ENCODE measurements at regions not wholly inside any gene's neighbourhood (a gene's known extent, or its start where the extent isn't known, plus 50 kb on each side); places are given as distances from the start of the nearest gene placed in this dataset.

- Mint-ChIP-seq H3K27ac (no peak overlapping the region), H3K9me3 (peaks cover 6% of the 10 kb centered on the region), H3K27me3 (ENCODE audit: low read depth) (no peaks in the 10 kb centered on the region), H3K4me1 (no peaks in the 10 kb centered on the region), H3K36me3 (ENCODE audit: low read depth) (no peaks in the 10 kb centered on the region), H3K4me3 (no peak overlapping the region)
- TF ChIP-seq, protein P1, sequence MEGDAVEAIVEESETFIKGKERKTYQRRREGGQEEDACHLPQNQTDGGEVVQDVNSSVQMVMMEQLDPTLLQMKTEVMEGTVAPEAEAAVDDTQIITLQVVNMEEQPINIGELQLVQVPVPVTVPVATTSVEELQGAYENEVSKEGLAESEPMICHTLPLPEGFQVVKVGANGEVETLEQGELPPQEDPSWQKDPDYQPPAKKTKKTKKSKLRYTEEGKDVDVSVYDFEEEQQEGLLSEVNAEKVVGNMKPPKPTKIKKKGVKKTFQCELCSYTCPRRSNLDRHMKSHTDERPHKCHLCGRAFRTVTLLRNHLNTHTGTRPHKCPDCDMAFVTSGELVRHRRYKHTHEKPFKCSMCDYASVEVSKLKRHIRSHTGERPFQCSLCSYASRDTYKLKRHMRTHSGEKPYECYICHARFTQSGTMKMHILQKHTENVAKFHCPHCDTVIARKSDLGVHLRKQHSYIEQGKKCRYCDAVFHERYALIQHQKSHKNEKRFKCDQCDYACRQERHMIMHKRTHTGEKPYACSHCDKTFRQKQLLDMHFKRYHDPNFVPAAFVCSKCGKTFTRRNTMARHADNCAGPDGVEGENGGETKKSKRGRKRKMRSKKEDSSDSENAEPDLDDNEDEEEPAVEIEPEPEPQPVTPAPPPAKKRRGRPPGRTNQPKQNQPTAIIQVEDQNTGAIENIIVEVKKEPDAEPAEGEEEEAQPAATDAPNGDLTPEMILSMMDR (IDR thresholded peaks at IDR 0.05; ENCODE audit: unreplicated experiment in 3 of 3) = no peak
These were observed 1074.7 kb downstream of the PCDH18 start for GRCh38 chr4:136457577-136457976.

- no peak overlapping the region for H3K4me3 Mint-ChIP-seq
- H3K4me1 Mint-ChIP-seq = no peaks in the 10 kb centered on the region
- H3K9me3 Mint-ChIP-seq = peaks cover 6% of the 10 kb centered on the region
- H3K36me3 Mint-ChIP-seq (ENCODE audit: low read depth) = no peaks in the 10 kb centered on the region
- no peak overlapping the region for H3K27ac Mint-ChIP-seq
- no peaks in the 10 kb centered on the region for H3K27me3 Mint-ChIP-seq (ENCODE audit: low read depth)
- TF ChIP-seq, protein P1 (IDR thresholded peaks at IDR 0.05; ENCODE audit: unreplicated experiment in 3 of 3) = no peak
These were observed 1075.3 kb downstream of the PCDH18 start for GRCh38 chr4:136457004-136457403.

GRCh38 chr4:136443006-136443405 lies 1089.3 kb downstream of the PCDH18 start:
- no peaks in the 10 kb centered on the region for H3K36me3 Mint-ChIP-seq (ENCODE audit: low read depth)
- no peaks in the 10 kb centered on the region for H3K9me3 Mint-ChIP-seq
- no peaks in the 10 kb centered on the region for H3K27me3 Mint-ChIP-seq (ENCODE audit: low read depth)
- no peak overlapping the region for H3K27ac Mint-ChIP-seq
- TF ChIP-seq, protein P1 (IDR thresholded peaks at IDR 0.05; ENCODE audit: unreplicated experiment in 3 of 3) = no peak
- no peaks in the 10 kb centered on the region for H3K4me1 Mint-ChIP-seq
- no peak overlapping the region for H3K4me3 Mint-ChIP-seq

DNA sequence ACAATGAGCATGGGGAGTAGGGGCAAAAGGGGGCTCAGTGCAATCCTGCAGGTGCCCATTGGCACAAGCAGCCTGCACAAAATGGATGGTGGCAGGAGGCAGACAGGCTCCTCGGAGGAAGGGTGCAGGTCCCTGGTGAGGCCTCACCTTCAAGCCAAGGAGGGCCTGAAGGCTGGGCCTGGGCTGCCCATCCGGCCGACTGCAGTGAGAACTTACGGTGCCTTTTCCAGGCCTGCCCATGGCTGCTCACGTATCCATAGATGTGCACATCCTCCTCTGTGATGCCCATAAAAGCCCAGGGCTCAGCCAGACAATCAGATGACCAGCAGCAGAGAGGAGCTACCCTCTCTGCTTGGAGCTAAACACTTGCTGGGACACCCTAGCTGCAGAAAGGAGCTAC lies 1089.8 kb downstream of the PCDH18 start:
- Mint-ChIP-seq H3K4me1 (no peaks in the 10 kb centered on the region), H3K9me3 (no peaks in the 10 kb centered on the region), H3K4me3 (no peak overlapping the region), H3K27ac (no peak overlapping the region), H3K36me3 (ENCODE audit: low read depth) (no peaks in the 10 kb centered on the region), H3K27me3 (ENCODE audit: low read depth) (no peaks in the 10 kb centered on the region)
- TF ChIP-seq, protein P1 (IDR thresholded peaks at IDR 0.05; ENCODE audit: unreplicated experiment in 3 of 3) = no peak

DNA sequence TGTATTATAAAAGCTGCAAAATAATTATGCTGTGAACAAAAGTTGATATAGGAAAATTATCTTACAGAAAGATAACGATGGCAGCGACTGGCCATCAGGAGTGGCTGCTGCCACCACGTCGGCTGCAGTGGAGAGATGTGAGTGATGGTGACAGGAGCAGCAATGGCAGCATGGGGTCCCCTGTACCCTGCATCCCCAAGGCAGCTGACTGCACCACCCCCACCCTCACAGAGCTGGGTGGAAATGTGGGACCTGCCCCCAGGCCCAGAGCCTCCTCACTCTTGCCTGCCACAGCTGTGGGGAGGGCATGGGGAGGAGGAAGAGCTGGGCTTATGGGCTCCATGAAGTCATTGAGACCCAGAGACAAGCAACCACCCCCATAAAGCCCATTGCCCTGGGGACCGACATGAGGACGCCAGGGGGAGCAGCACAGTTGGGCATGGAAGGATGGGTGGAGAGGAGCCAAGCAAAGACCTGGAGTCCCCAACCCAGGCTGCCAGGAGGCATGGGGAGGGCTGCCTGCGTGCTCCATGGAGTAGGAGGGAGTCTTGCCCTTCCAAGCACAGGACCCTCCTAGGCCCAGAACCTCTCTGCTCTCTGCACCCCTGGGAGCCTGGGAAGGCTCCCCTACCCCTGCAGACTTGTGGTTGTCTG lies 1090.5 kb downstream of the PCDH18 start:
- H3K27ac Mint-ChIP-seq = no peak overlapping the region
- no peaks in the 10 kb centered on the region for H3K9me3 Mint-ChIP-seq
- TF ChIP-seq, protein P1 (IDR thresholded peaks at IDR 0.05; ENCODE audit: unreplicated experiment in 3 of 3) = no peak
- no peak overlapping the region for H3K4me3 Mint-ChIP-seq
- H3K27me3 Mint-ChIP-seq (ENCODE audit: low read depth) = no peaks in the 10 kb centered on the region
- H3K4me1 Mint-ChIP-seq = no peaks in the 10 kb centered on the region
- no peaks in the 10 kb centered on the region for H3K36me3 Mint-ChIP-seq (ENCODE audit: low read depth)

DNA sequence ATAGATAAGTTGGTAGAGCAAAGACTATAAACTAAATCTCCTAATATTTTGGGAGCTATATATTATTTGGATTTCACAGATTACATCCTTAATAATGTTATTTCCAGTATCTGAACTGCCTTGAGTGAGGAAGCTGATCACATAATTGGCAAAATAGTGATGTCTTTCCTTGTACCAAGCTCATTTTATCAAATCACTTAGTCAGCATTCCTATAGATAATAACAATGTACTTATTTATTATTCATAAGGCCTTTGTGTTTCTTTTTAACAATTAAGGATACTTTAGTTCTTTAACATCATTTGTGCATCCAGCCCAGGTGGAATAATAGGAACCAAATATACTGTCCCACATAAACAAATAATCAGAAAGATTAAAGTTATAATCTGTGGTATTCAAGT lies 1093.6 kb downstream of the PCDH18 start:
- TF ChIP-seq, protein P1 (IDR thresholded peaks at IDR 0.05; ENCODE audit: unreplicated experiment in 3 of 3) = no peak
- H3K27me3 Mint-ChIP-seq (ENCODE audit: low read depth) = no peaks in the 10 kb centered on the region
- H3K4me1 Mint-ChIP-seq = no peaks in the 10 kb centered on the region
- H3K9me3 Mint-ChIP-seq = no peaks in the 10 kb centered on the region
- no peak overlapping the region for H3K27ac Mint-ChIP-seq
- H3K4me3 Mint-ChIP-seq = no peak overlapping the region
- no peaks in the 10 kb centered on the region for H3K36me3 Mint-ChIP-seq (ENCODE audit: low read depth)

Data from nephron (organoid).